HG02840 (cell line): ENCODE measurements at regions not wholly inside any gene's neighbourhood (a gene's known extent, or its start where the extent isn't known, plus 50 kb on each side); places are given as distances from the start of the nearest gene placed in this dataset.

ENCODE experiments used
- ATAC-seq: cut with Tn5 transposase; IDR thresholded peaks from one replicate; pipeline ENCODE4 v1.9.1; 2021; ENCODE audit warnings: mild to moderate bottlenecking, moderate library complexity, moderate number of reproducible peaks; ENCODE audit not compliant: unreplicated experiment, low FRiP score

- ATAC-seq: no peak
These were observed 267.6 kb upstream of the NEBL start for GRCh38 chr10:21164687-21165086.

- ATAC-seq: no peak
These were observed 265.8 kb upstream of the NEBL start for GRCh38 chr10:21162948-21163347.

GRCh38 chr10:21161647-21162046 lies 264.5 kb upstream of the NEBL start:
- no peak for ATAC-seq

DNA sequence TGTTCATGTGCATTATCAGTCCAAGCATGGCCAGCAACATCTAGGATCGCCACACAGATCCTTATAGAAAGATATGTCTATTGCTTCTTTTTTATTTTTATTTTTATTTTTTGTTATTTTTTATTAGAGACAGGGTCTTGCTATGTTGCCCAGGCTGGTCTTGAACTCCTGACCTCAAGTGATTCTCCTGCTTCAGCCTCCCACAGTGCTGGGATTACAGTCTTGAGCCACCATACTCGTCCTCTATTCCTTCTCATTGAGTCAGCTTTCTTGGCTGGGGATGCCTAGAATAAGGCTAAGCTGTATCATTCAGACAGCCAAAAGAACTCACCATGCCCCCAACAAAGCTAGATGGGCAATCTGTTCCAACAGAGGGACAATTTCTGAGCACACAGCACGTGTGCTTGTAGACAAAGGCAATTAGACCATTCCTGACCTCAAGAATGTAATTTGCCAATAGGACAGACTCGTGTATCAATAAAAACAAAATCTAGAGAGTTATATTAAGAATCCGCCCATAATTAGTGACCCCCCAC lies 264.0 kb upstream of the NEBL start:
- no peak for ATAC-seq

DNA sequence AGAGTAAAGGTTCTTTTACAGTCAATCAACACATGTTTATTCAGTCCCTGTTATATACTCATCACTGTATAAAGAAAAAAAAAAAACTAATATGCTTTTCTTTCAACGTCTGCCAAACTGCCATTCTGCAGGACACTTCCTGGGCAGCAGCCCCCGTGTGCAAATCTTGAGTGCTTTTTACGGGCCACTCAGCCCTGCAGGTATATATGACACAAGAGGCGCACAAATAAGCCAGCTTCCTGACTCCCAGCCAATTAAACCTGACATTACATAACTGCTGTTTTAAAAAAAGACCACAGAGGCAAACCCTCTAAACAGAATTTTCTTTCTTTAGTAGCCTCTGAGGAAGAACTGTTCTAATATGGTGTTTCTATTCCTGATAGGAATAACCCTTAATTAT lies 263.0 kb upstream of the NEBL start:
- ATAC-seq: no peak

DNA sequence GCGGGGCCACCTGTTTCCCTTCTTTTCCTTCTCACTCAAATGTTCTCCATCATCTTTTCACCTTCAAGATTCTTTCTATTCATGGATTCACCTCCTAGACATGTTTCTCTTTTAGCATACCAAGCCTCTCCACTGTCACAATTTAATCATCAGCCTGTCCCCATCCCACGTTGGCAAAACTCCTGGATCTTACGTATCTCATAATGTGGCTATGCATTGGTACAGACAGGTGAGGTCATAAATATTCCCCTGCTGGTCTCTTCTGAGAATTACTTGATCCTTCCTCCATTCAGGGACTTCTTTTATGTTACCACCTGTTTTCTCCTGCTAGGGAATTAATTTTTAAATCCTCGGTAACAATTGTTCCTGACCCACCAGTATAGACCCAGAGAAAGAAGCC lies 262.6 kb upstream of the NEBL start:
- no peak for ATAC-seq

- ATAC-seq: no peak
These were observed 261.2 kb upstream of the NEBL start for GRCh38 chr10:21158301-21158700.

DNA sequence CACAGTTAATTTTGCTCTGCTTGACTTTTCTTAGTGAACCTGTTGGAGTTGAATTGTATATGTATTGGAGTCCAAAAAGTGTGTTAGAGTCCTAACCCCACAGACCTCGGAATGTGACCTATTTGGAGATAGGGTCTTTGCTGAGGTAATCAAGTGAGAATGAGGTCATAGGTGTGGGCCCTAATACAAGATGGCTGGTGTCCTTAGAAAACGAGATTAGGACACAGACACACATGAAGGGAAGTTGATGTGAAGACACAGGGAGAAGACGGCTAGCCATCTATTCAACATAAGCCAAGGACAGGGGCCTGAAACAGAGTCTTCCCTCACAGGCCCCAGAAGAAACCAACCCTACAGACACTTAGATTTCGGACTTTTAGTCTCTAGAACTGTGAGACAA lies 260.6 kb upstream of the NEBL start:
- ATAC-seq: no peak

GRCh38 chr10:21150166-21150565 lies 253.1 kb upstream of the NEBL start:
- ATAC-seq: no peak

DNA sequence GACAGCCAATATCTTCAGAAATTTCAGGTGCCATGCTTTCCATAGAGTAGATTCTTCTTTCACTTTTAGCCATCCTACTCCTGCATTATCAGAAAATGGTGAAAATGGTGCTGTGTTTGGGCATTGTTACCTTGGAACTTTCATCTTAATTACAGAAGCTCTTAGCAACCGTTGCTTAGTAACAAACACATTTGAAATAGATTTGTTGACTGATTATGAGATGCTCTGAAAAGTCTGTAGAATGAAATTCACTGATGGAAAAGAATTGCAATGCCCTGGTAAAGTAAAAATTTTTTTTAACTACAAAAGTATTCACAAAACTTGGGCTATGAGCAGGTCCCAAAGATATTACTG lies 249.3 kb upstream of the NEBL start:
- ATAC-seq: no peak

- ATAC-seq: no peak
These were observed 248.8 kb upstream of the NEBL start for GRCh38 chr10:21145751-21146435.

DNA sequence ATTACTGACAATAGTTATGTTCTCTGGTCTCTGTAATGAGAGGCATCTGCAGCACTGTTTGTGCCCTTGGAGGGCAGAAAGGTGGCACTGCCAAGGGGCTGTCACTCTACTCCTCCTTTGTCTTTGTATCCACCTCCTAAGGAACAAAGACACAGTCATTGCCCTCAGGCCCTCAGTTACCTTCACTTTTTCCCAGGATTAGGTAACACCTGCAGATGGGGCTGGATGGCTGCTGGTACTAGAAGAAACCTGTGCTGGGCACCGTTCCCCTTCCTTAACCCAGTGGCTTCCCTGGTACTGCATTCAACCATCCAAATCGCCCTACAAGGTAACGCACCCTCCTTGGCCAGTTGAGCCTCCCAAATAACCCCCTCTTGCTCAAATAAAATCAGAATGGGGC lies 246.9 kb upstream of the NEBL start:
- no peak for ATAC-seq

DNA sequence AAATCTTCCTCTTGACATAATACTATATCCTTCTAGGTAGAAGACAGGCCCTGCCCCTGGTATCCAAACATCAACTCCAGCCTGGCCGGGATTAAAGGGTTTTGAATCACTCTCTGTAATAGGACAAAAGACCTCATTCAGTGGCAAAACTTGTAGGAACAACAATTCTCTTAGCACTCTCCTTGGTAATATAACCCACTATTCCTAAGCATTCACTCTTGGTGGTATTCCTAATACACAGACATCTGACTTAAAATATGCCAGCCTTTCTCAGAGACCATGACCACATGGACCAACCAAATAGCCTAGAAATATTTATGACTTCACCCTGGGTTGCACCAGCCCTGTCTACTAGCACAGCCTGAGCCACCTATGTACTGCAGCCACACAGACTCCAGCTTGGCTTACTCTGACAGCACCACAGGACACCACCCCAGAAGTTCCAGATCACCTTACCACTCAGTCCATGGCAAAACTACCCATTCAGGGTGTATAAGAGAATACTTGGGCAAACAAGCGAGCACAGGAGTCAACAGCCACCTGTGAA lies 244.9 kb upstream of the NEBL start:
- no peak for ATAC-seq

DNA sequence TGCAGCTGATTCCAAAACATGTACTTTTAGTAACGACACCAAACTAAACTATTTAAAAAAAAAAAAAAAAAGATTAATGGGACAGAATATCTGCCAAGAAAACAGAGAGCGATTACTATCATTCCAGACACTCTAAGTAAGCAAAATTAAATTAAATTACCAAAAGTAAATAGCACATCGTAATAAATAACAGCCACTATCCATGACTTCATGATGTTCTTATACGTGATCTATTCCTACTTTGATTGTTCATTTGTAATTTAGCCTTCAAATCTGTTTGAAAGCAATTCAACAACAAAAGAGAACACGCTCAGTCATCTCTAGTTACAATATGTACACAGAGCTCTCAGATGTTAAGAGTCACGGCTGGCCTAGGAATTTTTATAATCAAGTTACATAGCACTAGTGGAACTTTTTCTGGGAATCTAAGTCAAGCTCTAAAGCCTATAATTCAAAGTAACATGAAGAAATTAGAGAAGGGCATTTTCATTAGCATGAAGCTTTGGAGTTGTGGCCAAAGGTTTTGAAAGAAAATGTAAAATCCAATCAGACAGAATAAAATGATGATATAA lies 241.7 kb upstream of the NEBL start:
- no peak for ATAC-seq

- no peak for ATAC-seq
These were observed 238.2 kb upstream of the NEBL start for GRCh38 chr10:21135023-21135931.

DNA sequence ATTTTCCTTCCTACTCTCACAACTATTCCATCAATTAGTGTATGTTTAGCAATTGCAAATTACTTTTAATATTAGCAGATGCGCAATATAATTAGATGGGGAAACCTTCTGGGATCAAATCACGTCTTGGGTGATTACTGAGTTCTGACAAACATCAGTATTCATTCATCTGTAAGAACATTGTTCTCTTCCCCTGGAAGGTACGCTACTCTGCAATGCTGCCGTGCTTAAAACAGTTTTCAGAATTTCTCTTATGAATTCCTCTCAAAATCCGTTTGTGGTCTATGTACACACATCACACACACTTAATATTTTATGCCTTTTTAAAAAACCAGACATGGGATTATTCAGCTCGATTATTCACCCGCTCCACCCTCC lies 237.5 kb upstream of the NEBL start:
- no peak for ATAC-seq

GRCh38 chr10:21130683-21131442 lies 233.8 kb upstream of the NEBL start:
- no peak for ATAC-seq

GRCh38 chr10:21130108-21130507 lies 233.0 kb upstream of the NEBL start:
- ATAC-seq: no peak

GRCh38 chr10:21125471-21126228 lies 228.5 kb upstream of the NEBL start:
- ATAC-seq: no peak

DNA sequence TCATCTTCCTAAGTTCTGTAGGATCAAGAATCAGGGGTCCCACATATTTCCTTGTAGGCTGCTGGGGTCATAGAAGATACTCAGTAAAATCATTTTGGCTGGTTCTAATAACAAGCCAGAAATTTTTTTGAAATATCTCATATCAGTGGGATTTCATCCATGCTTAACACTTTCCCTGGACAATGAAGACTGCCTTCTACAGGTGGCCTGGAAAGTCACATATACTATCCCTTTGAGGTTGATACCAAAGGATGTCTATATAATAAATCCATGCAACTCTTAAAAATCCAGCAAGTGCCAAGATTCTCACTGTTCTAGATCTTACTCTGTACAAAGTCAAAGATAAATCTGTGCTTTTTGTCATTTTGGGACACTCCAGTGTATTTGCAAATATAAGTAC lies 225.8 kb upstream of the NEBL start:
- ATAC-seq: no peak
